ENCODE measurements at regions not wholly inside any gene's neighbourhood (a gene's known extent, or its start where the extent isn't known, plus 50 kb on each side); places are given as distances from the start of the nearest gene placed in this dataset.
A peak's percentile ranks its signal among the peaks of the same experiment; 100 is the strongest.

DNA sequence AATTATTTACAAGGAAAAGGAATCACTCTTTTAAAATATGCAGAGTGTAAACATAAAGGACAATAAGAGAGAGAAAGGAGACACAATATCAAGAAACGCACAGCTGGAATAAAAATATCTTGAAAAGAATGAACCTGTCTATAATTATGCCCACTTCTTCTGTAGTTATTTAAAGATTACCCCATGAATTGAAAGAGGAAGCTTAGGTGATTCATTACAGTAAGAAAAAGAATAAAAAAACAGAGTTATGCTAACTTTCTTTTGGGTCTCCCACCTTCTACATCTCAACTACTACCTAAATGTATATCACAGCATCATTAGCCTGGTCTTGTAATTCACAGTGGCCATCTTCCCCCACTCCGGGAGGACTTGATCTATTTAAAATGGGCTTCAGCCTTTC is 182.1 kb downstream of the MRPL39 start:
- Histone ChIP-seq H3K36me3 (replicated peaks) (no peaks in the 10 kb centered on the region), H3K4me3 (no peak overlapping the region), H3K4me1 (no peaks in the 10 kb centered on the region), H3K27me3 (ENCODE audit: low read depth) (no peaks in the 10 kb centered on the region; the same call in 1 of the 2 replicates), H3K9me3 (no peaks in the 10 kb centered on the region)
- in situ Hi-C loops (cut with MboI; ENCODE audit: low sequenced_read_pairs): no loop called here
- DNase-seq (ENCODE audit: low spot score in 2 of 2): no peak

- Histone ChIP-seq H3K9me3 (no peaks in the 10 kb centered on the region), H3K4me1 (no peaks in the 10 kb centered on the region), H3K4me3 (no peak overlapping the region), H3K27me3 (ENCODE audit: low read depth) (no peaks in the 10 kb centered on the region; the same call in 1 of the 2 replicates), H3K36me3 (replicated peaks) (no peaks in the 10 kb centered on the region)
- in situ Hi-C loops (cut with MboI; ENCODE audit: low sequenced_read_pairs): no loop called here
- no peak for DNase-seq (ENCODE audit: low spot score in 2 of 2)
These were observed 182.6 kb downstream of the MRPL39 start for GRCh38 chr21:25424634-25425033.

GRCh38 chr21:25424048-25424447 is 183.2 kb downstream of the MRPL39 start:
- in situ Hi-C loops (cut with MboI; ENCODE audit: low sequenced_read_pairs): no loop called here
- no peaks in the 10 kb centered on the region for H3K9me3 ChIP-seq
- no peak for DNase-seq (ENCODE audit: low spot score in 2 of 2)
- no peak overlapping the region for H3K4me3 ChIP-seq
- H3K27me3 ChIP-seq (ENCODE audit: low read depth): no peaks in the 10 kb centered on the region; the same call in 1 of the 2 replicates
- no peaks in the 10 kb centered on the region for H3K4me1 ChIP-seq
- no peaks in the 10 kb centered on the region for H3K36me3 ChIP-seq (replicated peaks)

GRCh38 chr21:25422610-25423608 is 184.4 kb downstream of the MRPL39 start:
- Histone ChIP-seq H3K4me3 (no peak overlapping the region), H3K4me1 (no peaks in the 10 kb centered on the region), H3K27me3 (ENCODE audit: low read depth) (no peaks in the 10 kb centered on the region; the same call in 1 of the 2 replicates), H3K36me3 (replicated peaks) (no peaks in the 10 kb centered on the region), H3K9me3 (no peaks in the 10 kb centered on the region)
- no peak for DNase-seq (ENCODE audit: low spot score in 2 of 2)
- in situ Hi-C loops (cut with MboI; ENCODE audit: low sequenced_read_pairs): no loop called here

DNA sequence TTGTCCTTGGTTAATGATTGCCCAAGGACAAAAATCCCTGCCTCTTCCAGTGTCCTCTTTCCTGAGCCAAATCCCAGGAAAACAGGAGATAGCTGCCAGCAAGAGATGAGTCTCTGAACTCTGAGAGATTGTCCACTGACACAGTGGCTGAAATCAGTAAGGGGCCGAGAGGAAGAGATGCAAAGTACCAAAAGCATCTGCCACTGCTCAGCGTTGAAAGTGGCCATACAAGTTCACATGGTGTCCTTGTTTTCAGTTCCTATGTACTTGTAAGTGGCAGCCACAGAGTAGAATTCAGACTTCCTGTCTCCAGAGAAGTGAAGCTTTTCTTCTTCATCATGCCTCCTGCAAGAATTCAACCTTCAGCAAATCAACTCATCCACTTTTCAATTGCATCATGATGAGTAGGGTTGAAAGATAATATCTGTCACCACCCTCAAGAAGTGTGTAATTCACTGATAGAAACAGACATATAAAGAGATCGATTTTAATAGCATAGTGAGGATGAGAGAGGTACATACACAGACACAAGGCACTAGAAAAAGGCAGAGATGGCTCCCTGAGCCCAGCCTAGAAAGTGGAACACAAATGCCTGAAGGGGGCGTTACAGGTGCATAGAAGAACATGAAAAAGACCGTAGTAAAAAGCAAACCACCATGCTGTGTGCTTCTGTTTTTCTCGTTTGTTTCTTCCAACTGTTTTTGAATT is 185.8 kb downstream of the MRPL39 start:
- in situ Hi-C loops (cut with MboI; ENCODE audit: low sequenced_read_pairs): no loop called here
- Histone ChIP-seq H3K4me3 (no peak overlapping the region), H3K9me3 (no peaks in the 10 kb centered on the region), H3K36me3 (replicated peaks) (no peaks in the 10 kb centered on the region), H3K27me3 (ENCODE audit: low read depth) (no peaks in the 10 kb centered on the region; the same call in 1 of the 2 replicates), H3K4me1 (no peaks in the 10 kb centered on the region)
- DNase-seq (ENCODE audit: low spot score in 2 of 2): peak; percentile 55 to 59

- in situ Hi-C loops (cut with MboI; ENCODE audit: low sequenced_read_pairs): no loop called here
These were observed 186.4 kb downstream of the MRPL39 start for GRCh38 chr21:25420831-25421230.

DNA sequence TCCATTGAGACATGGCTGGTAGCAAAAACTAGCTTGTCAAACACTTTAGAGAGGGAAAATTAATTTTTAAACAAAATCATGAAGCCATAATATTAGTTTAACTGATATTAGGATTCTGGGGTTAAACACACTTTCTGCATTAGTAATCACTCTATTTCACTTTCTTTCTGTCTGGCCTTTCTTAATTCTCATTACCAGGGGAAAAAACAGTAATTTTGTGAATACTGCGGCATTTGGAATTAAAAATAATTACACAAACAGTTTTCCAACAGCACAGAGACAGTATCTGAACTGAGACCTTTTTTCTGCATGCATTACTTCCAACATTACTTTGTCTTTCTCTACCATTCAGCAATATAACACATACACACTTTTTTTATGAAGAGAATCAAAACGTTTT is 190.6 kb downstream of the MRPL39 start:
- DNase-seq (ENCODE audit: low spot score in 2 of 2): no peak
- Histone ChIP-seq H3K4me1 (no peaks in the 10 kb centered on the region), H3K27me3 (ENCODE audit: low read depth) (no peaks in the 10 kb centered on the region), H3K4me3 (no peak overlapping the region), H3K9me3 (no peaks in the 10 kb centered on the region), H3K36me3 (replicated peaks) (no peaks in the 10 kb centered on the region)
- in situ Hi-C loops (cut with MboI; ENCODE audit: low sequenced_read_pairs): no loop called here

More at GRCh38 chr21:25420831-25421230, 186.4 kb downstream of the MRPL39 start:
- Histone ChIP-seq H3K36me3 (replicated peaks) (no peaks in the 10 kb centered on the region), H3K9me3 (no peaks in the 10 kb centered on the region), H3K27me3 (ENCODE audit: low read depth) (no peaks in the 10 kb centered on the region; the same call in 1 of the 2 replicates), H3K4me1 (no peaks in the 10 kb centered on the region), H3K4me3 (no peak overlapping the region)
- DNase-seq (ENCODE audit: low spot score in 2 of 2): no peak

- no peaks in the 10 kb centered on the region for H3K27me3 ChIP-seq (ENCODE audit: low read depth)
- H3K4me1 ChIP-seq: no peaks in the 10 kb centered on the region
- H3K4me3 ChIP-seq: no peak overlapping the region
- H3K9me3 ChIP-seq: no peaks in the 10 kb centered on the region
- in situ Hi-C loops (cut with MboI; ENCODE audit: low sequenced_read_pairs): no loop called here
- no peak for DNase-seq (ENCODE audit: low spot score in 2 of 2)
- no peaks in the 10 kb centered on the region for H3K36me3 ChIP-seq (replicated peaks)
These were observed 195.2 kb downstream of the MRPL39 start for GRCh38 chr21:25412100-25412499.

DNA sequence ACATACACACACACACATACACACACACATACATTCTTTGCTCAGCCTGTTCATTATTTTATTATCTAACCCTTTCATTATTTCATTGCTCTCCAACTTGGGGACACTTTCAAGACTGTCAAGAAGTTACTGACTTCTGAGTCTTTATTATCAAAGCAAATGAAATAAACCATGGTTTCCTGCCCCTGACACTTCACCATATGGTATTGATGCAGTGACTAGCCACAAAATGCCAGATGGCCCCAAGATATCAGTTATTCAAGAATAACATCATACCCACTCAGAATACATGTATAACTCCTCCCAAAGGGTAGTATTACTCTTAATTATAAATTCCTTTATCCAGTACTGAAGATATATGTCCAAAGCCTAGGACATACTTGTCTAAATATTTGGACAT is 197.3 kb downstream of the MRPL39 start:
- H3K36me3 ChIP-seq (replicated peaks): no peaks in the 10 kb centered on the region
- in situ Hi-C loops (cut with MboI; ENCODE audit: low sequenced_read_pairs): no loop called here
- no peak overlapping the region for H3K4me3 ChIP-seq
- no peaks in the 10 kb centered on the region for H3K4me1 ChIP-seq
- no peaks in the 10 kb centered on the region for H3K27me3 ChIP-seq (ENCODE audit: low read depth)
- no peak for DNase-seq (ENCODE audit: low spot score in 2 of 2)
- H3K9me3 ChIP-seq: no peaks in the 10 kb centered on the region

DNA sequence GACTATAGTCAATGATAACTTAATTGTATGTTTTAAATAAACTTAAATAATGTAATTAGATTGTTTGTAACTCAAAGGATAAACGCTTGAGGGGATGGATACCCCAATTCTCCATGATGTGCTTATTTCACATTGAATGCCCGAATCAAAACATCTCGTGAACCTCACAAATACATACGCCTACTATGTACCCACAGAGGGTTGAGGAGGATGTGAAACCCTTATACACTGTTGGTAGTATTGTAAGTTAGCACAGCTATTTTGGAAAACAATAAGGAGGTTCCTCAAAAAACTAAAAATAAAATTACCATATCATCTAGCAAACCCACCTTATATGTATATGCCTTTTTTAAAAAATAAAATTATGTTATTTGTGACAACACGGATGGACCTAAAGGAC is 198.6 kb downstream of the MRPL39 start:
- Histone ChIP-seq H3K4me1 (no peaks in the 10 kb centered on the region), H3K9me3 (no peaks in the 10 kb centered on the region), H3K27me3 (ENCODE audit: low read depth) (no peaks in the 10 kb centered on the region), H3K4me3 (no peak overlapping the region), H3K36me3 (replicated peaks) (no peaks in the 10 kb centered on the region)
- in situ Hi-C loops (cut with MboI; ENCODE audit: low sequenced_read_pairs): no loop called here
- no peak for DNase-seq (ENCODE audit: low spot score in 2 of 2)

DNA sequence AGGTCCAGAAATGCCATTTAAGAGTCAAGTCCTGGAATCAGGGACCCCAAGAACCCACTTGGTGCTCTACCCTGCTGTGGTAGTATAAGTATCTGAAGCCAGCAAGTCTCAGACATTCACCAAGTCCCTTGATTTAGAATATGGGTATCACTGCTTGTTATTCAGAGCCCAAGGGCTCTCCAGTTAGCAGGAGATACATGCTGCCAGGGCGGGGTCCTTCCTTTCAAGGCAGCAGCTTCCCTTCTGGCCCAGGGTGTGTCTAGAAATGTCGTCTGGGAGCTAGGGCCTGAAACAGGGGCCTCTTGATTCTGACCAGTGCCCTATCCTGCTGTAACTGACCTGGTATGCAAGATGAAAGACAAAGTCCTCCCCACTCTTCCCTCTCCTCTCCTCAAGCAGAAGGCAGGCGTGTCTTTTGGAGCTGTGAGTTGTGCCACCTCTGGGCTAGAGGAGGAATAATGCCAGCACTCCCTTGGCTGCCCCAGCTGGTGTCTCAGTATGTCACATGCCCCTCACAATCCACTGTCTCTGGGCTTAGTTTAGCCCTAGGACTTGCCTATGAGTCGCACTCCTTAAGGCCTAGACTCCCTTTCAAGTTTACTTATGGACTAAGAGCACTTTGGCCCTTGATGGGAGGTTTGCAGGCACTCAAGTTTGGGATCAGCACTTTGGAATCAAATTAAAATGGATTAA is 200.2 kb downstream of the MRPL39 start:
- no peak for DNase-seq (ENCODE audit: low spot score in 2 of 2)
- H3K36me3 ChIP-seq (replicated peaks): no peaks in the 10 kb centered on the region
- no peak overlapping the region for H3K4me3 ChIP-seq
- H3K9me3 ChIP-seq: no peaks in the 10 kb centered on the region
- H3K27me3 ChIP-seq (ENCODE audit: low read depth): no peaks in the 10 kb centered on the region
- in situ Hi-C loops (cut with MboI; ENCODE audit: low sequenced_read_pairs): no loop called here
- no peaks in the 10 kb centered on the region for H3K4me1 ChIP-seq

DNA sequence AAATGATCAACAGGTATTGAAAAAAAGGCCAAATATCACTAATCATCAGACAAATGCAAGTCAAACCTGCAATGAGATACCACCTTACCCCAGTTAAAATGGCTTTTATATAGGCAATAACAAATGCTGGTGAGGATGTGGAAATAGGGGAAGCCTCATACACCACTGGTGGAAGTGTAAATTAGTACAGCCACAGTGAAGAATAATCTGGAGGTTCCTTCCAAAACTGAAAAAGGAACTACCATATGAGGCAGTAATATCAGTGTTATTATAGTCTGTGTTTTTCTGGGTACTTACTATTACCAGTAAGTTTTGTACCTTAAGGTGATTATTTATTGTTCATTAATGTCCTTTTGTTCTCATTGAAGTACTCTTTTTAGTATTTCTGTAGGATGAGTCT is 201.3 kb downstream of the MRPL39 start:
- in situ Hi-C loops (cut with MboI; ENCODE audit: low sequenced_read_pairs): no loop called here
- no peak for DNase-seq (ENCODE audit: low spot score in 2 of 2)
- Histone ChIP-seq H3K27me3 (ENCODE audit: low read depth) (no peaks in the 10 kb centered on the region), H3K4me3 (no peak overlapping the region), H3K36me3 (replicated peaks) (no peaks in the 10 kb centered on the region), H3K4me1 (no peaks in the 10 kb centered on the region), H3K9me3 (no peaks in the 10 kb centered on the region)

GRCh38 chr21:25402134-25402961 is 204.9 kb downstream of the MRPL39 start:
- DNase-seq (ENCODE audit: low spot score in 2 of 2): peak; percentile 19 to 50
- H3K4me1 ChIP-seq: no peaks in the 10 kb centered on the region
- no peaks in the 10 kb centered on the region for H3K36me3 ChIP-seq (replicated peaks)
- in situ Hi-C loops (cut with MboI; ENCODE audit: low sequenced_read_pairs): no loop called here
- no peaks in the 10 kb centered on the region for H3K9me3 ChIP-seq
- H3K27me3 ChIP-seq (ENCODE audit: low read depth): no peaks in the 10 kb centered on the region
- H3K4me3 ChIP-seq: no peak overlapping the region
